HL-60 (cell line): ENCODE measurements at regions not wholly inside any gene's neighbourhood (a gene's known extent, or its start where the extent isn't known, plus 50 kb on each side); places are given as distances from the start of the nearest gene placed in this dataset.
A peak's percentile ranks its signal among the peaks of the same experiment; 100 is the strongest.

Source experiments
- DNase-seq, 2 experiments: peaks; one replicate each; pipeline ENCODE4 v3.0.0-alpha.2; 2010 to 2020; ENCODE audit warnings: low read depth in 1 of 2, low spot score in 1 of 2
- H3K27ac ChIP-seq: fragments of 250-450 bp; sonication (Bioruptor Pico); replicated peaks from 2 replicates; pipeline ENCODE4 v1.5.1; 2020; ENCODE audit warnings: mild to moderate bottlenecking, moderate library complexity
- H3K27me3 ChIP-seq: fragments of 250-450 bp; sonication (Bioruptor Pico); 2 replicates; pipeline ENCODE4 v1.5.1; 2021; ENCODE audit warnings: mild to moderate bottlenecking, moderate library complexity; ENCODE audit not compliant: insufficient read depth, poor library complexity, severe bottlenecking
- H3K4me3 ChIP-seq: replicated peaks from 2 replicates; pipeline ENCODE4 v1.5.1; 2011; ENCODE audit warnings: mild to moderate bottlenecking, control low read depth, low read length; ENCODE audit not compliant: insufficient read depth
- CTCF ChIP-seq: IDR thresholded peaks from one replicate; pipeline ENCODE4 v1.5.1; 2011; ENCODE audit warnings: low read length, control low read depth, inconsistent platforms; ENCODE audit not compliant: insufficient read depth
- GABPA ChIP-seq: IDR thresholded peaks from 2 replicates; pipeline ENCODE4 v1.6.1; 2012; ENCODE audit warnings: low read depth
- POLR2AphosphoS5 ChIP-seq: IDR thresholded peaks from 2 replicates; pipeline ENCODE4 v1.6.1; 2012; ENCODE audit warnings: low read depth
- REST ChIP-seq: IDR thresholded peaks from 2 replicates; pipeline ENCODE4 v1.6.1; 2012; ENCODE audit warnings: low read depth; ENCODE audit not compliant: insufficient replicate concordance
- SPI1 ChIP-seq: IDR thresholded peaks from 2 replicates; pipeline ENCODE4 v1.6.1; 2012; ENCODE audit warnings: low read depth, mild to moderate bottlenecking, borderline replicate concordance

GRCh38 chr3:159904455-159904854 lies 84.2 kb upstream of the IL12A start:
- no peak overlapping the region for H3K27ac ChIP-seq
- no peak overlapping the region for H3K4me3 ChIP-seq
- no peak for DNase-seq

GRCh38 chr3:159904911-159905310 lies 83.7 kb upstream of the IL12A start:
- TF ChIP-seq CTCF (no peak), POLR2AphosphoS5 (no peak), SPI1 (no peak), REST (no peak), GABPA (no peak)
- Histone ChIP-seq H3K4me3 (no peak overlapping the region), H3K27ac (no peak overlapping the region), H3K27me3 (no peaks in the 10 kb centered on the region)
- no peak for DNase-seq

More at GRCh38 chr3:159904455-159904854, 84.2 kb upstream of the IL12A start:
- no peaks in the 10 kb centered on the region for H3K27me3 ChIP-seq
- TF ChIP-seq REST (no peak), SPI1 (peak; percentile 92)

GRCh38 chr3:159907828-159908227 lies 80.8 kb upstream of the IL12A start:
- no peak overlapping the region for H3K27ac ChIP-seq
- TF ChIP-seq GABPA (no peak), CTCF (no peak), SPI1 (peak; percentile 7; the same call in 1 of the 2 replicates)
- no peaks in the 10 kb centered on the region for H3K27me3 ChIP-seq
- no peak overlapping the region for H3K4me3 ChIP-seq
- peak; percentile 58 to 71 for DNase-seq

GRCh38 chr3:159910991-159911663 lies 77.5 kb upstream of the IL12A start:
- H3K27me3 ChIP-seq: no peaks in the 10 kb centered on the region
- TF ChIP-seq GABPA: no peak
- no peak for TF ChIP-seq REST
- TF ChIP-seq POLR2AphosphoS5: no peak
- TF ChIP-seq SPI1: no peak
- TF ChIP-seq CTCF: no peak
- no peak overlapping the region for H3K4me3 ChIP-seq
- no peak overlapping the region for H3K27ac ChIP-seq
- DNase-seq: no peak
